Superior temporal gyrus (tissue), 1 donor: ENCODE measurements at regions not wholly inside any gene's neighbourhood (a gene's known extent, or its start where the extent isn't known, plus 50 kb on each side); places are given as distances from the start of the nearest gene placed in this dataset.

Source experiments
- DNase-seq: peaks from one replicate; pipeline ENCODE4 v3.0.0-alpha.2; 2016; ENCODE audit errors: extremely low spot score

GRCh38 chr19:28486473-28486872, 726.5 kb downstream of the UQCRFS1 start:
- no peak for DNase-seq

GRCh38 chr19:28485292-28485691, 727.7 kb downstream of the UQCRFS1 start:
- no peak for DNase-seq

GRCh38 chr19:28483197-28483596, 729.8 kb downstream of the UQCRFS1 start:
- DNase-seq: no peak

- no peak for DNase-seq
These were observed 730.7 kb downstream of the UQCRFS1 start for GRCh38 chr19:28482221-28482620.

- no peak for DNase-seq
These were observed 731.3 kb downstream of the UQCRFS1 start for GRCh38 chr19:28481674-28482073.

GRCh38 chr19:28475525-28475924, 737.4 kb downstream of the UQCRFS1 start:
- DNase-seq: no peak

GRCh38 chr19:28472843-28473242, 740.1 kb downstream of the UQCRFS1 start:
- no peak for DNase-seq

GRCh38 chr19:28471731-28472510, 741.0 kb downstream of the UQCRFS1 start:
- DNase-seq: no peak

- no peak for DNase-seq
These were observed 743.4 kb downstream of the UQCRFS1 start for GRCh38 chr19:28469544-28469943.

GRCh38 chr19:28468701-28469459, 744.1 kb downstream of the UQCRFS1 start:
- no peak for DNase-seq

GRCh38 chr19:28466107-28467045, 746.6 kb downstream of the UQCRFS1 start:
- DNase-seq: peak; percentile 75

GRCh38 chr19:28465371-28466086, 747.4 kb downstream of the UQCRFS1 start:
- no peak for DNase-seq

- no peak for DNase-seq
These were observed 749.4 kb downstream of the UQCRFS1 start for GRCh38 chr19:28463493-28464053.

- no peak for DNase-seq
These were observed 755.3 kb downstream of the UQCRFS1 start for GRCh38 chr19:28457620-28458019.

GRCh38 chr19:28456708-28457320, 756.1 kb downstream of the UQCRFS1 start:
- no peak for DNase-seq

GRCh38 chr19:28456252-28456651, 756.7 kb downstream of the UQCRFS1 start:
- DNase-seq: no peak

GRCh38 chr19:28454083-28454482, 758.9 kb downstream of the UQCRFS1 start:
- no peak for DNase-seq

GRCh38 chr19:28453420-28453819, 759.5 kb downstream of the UQCRFS1 start:
- DNase-seq: no peak

GRCh38 chr19:28449803-28450202, 763.1 kb downstream of the UQCRFS1 start:
- DNase-seq: no peak

- DNase-seq: no peak
These were observed 766.4 kb downstream of the UQCRFS1 start for GRCh38 chr19:28446511-28446910.

- no peak for DNase-seq
These were observed 767.1 kb downstream of the UQCRFS1 start for GRCh38 chr19:28445826-28446225.
